ENCODE measurements at regions not wholly inside any gene's neighbourhood (a gene's known extent, or its start where the extent isn't known, plus 50 kb on each side); places are given as distances from the start of the nearest gene placed in this dataset.
A peak's percentile ranks its signal among the peaks of the same experiment; 100 is the strongest.

DNA sequence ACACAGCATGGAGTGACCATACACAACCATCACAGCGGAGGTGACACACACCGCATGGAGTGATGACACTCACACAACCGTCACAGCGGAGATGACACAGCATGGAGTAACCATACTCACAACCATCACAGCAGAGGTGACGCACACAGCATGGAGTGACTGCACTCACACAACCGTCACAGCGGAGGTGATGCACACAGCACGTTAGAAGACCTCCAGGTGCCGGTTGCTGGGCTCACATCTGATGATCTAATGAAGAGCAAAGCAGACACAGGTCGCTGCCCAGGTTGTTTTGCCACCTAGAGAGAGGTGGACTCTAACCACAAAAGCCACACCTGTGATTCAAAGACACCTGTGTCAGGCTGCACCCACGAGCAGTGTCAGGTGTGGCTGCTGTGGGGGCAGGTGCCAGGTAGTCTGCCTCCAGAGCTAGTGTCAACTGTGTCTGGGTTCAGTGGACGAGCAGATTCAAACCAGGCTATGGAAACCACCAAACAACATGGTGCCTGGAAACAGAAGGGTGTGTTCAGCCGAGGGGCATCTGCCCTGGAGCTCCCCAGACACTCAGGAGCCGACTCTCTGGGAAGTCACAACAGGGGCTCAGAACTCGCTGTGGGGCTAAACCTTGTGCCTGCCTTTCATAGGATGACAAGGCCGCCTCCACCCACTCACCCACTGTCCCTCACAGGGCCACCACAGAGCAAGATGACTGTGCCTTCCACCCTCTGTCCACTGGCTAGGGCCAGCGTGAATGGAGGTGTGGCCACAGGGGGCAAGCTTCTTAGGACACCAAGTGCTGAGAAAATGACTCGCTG lies 608.2 kb downstream of the TBC1D22A start:
- no peaks in the 10 kb centered on the region for H3K36me3 ChIP-seq
- TF ChIP-seq POLR2A (IDR thresholded peaks at IDR 0.05) (no peak), EP300 (IDR thresholded peaks at IDR 0.05) (no peak)
- TF ChIP-seq, protein P1, sequence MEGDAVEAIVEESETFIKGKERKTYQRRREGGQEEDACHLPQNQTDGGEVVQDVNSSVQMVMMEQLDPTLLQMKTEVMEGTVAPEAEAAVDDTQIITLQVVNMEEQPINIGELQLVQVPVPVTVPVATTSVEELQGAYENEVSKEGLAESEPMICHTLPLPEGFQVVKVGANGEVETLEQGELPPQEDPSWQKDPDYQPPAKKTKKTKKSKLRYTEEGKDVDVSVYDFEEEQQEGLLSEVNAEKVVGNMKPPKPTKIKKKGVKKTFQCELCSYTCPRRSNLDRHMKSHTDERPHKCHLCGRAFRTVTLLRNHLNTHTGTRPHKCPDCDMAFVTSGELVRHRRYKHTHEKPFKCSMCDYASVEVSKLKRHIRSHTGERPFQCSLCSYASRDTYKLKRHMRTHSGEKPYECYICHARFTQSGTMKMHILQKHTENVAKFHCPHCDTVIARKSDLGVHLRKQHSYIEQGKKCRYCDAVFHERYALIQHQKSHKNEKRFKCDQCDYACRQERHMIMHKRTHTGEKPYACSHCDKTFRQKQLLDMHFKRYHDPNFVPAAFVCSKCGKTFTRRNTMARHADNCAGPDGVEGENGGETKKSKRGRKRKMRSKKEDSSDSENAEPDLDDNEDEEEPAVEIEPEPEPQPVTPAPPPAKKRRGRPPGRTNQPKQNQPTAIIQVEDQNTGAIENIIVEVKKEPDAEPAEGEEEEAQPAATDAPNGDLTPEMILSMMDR (IDR thresholded peaks at IDR 0.05) = no peak
- no peak overlapping the region for H3K27ac ChIP-seq
- intact Hi-C loops (cut with DNase I) = no loop called here
- no peak overlapping the region for H3K4me3 ChIP-seq
- H3K9me3 ChIP-seq = no peaks in the 10 kb centered on the region
- WGBS, 3 donors = 84 to 90% (median 89%) methylated on average over 18 of the region's 18 CpGs
- H3K27me3 ChIP-seq = no peaks in the 10 kb centered on the region
- H3K4me1 ChIP-seq (ENCODE audit: insufficient read depth) = no peaks in the 10 kb centered on the region
- peak in 1 of 5 donors; percentile 4 for DNase-seq

DNA sequence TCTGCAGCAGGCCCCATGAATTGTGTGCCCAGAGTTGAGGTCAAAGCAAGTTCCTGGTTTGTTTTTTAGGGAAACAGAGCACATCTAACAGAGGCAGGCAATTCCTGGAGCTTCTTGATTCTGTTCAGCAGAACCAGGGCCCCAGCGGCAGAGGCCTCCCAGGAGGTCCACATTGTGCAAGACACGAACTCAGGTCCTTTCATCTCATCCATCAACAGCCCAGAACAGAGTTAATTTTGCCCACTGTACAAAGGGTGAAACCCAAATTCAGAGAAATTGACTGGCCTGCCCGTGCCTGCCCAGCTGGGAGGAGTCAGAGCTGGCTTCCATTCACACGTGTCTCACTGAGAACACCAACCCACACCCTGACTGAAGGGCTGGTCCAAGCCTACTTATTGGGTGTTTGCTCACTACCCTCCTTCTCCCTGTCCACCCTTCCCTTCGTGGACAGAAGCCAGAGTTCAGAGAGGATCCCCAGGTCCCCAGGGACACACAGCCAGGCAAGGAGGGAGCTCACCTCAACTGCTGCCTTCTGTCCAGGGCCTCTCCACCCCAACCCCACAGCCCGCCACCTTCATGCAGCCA lies 607.1 kb downstream of the TBC1D22A start:
- peak in 1 of 5 donors; percentile 1 for DNase-seq
- H3K9me3 ChIP-seq = no peaks in the 10 kb centered on the region
- no peaks in the 10 kb centered on the region for H3K36me3 ChIP-seq
- no peak overlapping the region for H3K27ac ChIP-seq
- H3K27me3 ChIP-seq = no peaks in the 10 kb centered on the region
- no peaks in the 10 kb centered on the region for H3K4me1 ChIP-seq (ENCODE audit: insufficient read depth)
- intact Hi-C loops (cut with DNase I) = no loop called here
- TF ChIP-seq EP300 (IDR thresholded peaks at IDR 0.05) (no peak), POLR2A (IDR thresholded peaks at IDR 0.05) (no peak)
- TF ChIP-seq, protein P1 (IDR thresholded peaks at IDR 0.05) = no peak
- H3K4me3 ChIP-seq = no peak overlapping the region
- WGBS, 3 donors = 62 to 77% (median 69%) methylated on average over 6 of the region's 6 CpGs

DNA sequence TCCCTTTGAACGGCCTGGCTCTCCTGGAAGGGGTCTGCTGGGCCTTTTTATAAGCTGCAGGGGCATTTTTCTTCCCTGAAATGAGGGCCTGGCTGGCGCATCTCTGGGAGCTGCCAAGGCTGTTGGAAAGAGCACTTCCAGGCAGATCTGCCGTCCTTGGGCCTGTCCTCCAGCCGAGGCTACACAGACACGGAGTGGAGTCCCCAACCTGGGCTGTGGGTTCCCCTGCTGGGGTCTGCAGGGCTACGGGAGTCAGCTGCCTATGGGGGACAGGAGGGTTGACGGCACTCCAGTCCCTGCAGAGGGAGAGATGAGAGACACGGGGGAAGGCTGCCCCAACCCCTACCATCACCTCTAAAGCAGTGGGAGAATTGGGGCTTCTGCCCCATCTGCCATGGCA lies 606.6 kb downstream of the TBC1D22A start:
- Histone ChIP-seq H3K4me3 (no peak overlapping the region), H3K36me3 (no peaks in the 10 kb centered on the region), H3K27ac (no peak overlapping the region), H3K9me3 (no peaks in the 10 kb centered on the region), H3K27me3 (no peaks in the 10 kb centered on the region), H3K4me1 (ENCODE audit: insufficient read depth) (no peaks in the 10 kb centered on the region)
- TF ChIP-seq EP300 (IDR thresholded peaks at IDR 0.05) (no peak), POLR2A (IDR thresholded peaks at IDR 0.05) (no peak)
- TF ChIP-seq, protein P1 (IDR thresholded peaks at IDR 0.05) = no peak
- peak in 1 of 5 donors; percentile 1 for DNase-seq
- intact Hi-C loops (cut with DNase I) = no loop called here
- 71 to 80% (median 78%) methylated on average over 8 of the region's 8 CpGs for WGBS, 3 donors

DNA sequence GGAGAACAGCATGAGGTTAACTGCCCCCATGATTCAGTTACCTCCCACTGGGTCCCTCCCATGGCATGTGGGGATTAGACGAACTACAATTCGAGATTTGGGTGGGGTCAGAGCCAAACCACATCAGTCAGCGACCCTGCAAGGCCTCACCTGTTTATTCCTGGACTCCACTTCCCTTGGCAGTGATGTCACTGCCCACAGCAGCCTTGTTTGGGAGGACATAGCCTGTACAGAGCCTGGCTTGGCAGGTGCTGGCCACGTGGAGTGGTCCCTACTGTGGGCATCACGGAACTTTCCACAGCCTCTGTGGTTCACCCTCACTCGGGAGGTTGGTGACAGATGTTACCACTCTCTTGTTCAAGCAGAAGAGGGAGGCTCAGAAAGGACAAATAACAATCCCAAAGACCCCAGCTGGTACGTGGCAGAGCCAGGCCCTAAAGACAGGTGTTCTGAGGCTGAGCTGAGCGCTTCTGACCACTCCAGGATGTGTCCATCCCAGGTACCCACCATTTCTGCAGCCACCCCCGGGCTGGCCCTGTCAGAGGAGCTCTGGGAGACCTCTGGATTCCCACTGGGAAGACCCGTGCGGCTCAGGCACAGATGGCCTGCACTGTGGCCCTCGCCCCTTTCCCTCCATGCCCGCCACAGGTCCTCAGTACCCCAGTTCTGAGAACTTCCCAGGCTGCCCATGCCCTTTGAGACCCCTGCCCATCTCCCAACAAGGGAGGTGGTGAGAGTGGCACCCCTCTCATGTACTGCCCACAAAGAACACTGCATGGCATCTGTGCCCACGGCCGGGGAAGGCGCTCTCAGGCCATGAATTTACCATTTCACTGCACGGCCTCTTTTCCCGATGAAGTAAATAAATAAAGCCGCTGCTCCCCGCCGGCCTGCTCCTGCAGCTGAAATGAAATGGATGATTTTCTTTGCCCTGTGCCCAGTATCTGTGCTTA lies 605.8 kb downstream of the TBC1D22A start:
- no peaks in the 10 kb centered on the region for H3K9me3 ChIP-seq
- TF ChIP-seq POLR2A (IDR thresholded peaks at IDR 0.05) (no peak), EP300 (IDR thresholded peaks at IDR 0.05) (no peak)
- TF ChIP-seq, protein P1 (IDR thresholded peaks at IDR 0.05) = no peak
- no peaks in the 10 kb centered on the region for H3K4me1 ChIP-seq (ENCODE audit: insufficient read depth)
- peak in 1 of 5 donors; percentile 2 for DNase-seq
- H3K4me3 ChIP-seq = no peak overlapping the region
- no peaks in the 10 kb centered on the region for H3K36me3 ChIP-seq
- intact Hi-C loops (cut with DNase I) = no loop called here
- no peaks in the 10 kb centered on the region for H3K27me3 ChIP-seq
- 79 to 84% (median 83%) methylated on average over 21 of the region's 21 CpGs for WGBS, 3 donors
- H3K27ac ChIP-seq = no peak overlapping the region
